ENCODE measurements at regions not wholly inside any gene's neighbourhood (a gene's known extent, or its start where the extent isn't known, plus 50 kb on each side); places are given as distances from the start of the nearest gene placed in this dataset.

DNA sequence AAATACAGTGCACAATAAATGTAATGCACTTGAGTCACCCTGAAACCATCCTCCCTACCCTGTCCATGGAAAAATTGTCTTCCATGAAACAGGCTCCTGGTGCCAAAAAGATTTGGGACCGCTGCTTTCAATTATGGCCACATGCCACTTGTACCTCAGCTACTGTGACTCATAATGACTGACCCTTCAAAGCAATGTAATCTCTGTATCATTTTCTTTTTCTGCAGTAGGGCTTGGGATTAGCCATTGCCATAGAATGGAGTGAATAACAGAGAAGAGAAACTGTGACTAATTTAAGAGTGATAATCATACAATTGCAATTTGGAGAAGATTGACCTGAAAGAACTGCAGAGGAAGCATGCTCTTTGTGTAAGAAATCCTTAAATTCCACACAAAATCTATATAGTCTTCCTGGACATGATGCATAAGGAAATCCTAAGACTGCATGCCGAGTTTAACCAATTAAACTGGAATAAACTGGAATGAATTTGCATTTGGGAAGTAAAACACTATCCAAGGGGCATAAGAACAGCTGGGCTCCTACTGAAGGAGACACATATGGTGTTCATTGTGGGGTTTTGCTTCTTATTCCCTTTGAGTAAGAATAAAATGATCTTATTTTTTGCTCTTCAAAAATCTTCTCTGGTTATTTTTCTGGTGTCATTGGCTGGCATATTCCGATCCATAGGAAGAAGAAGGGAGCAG is 59.5 kb upstream of the SLC7A1 start:
- no peak for DNase-seq (ENCODE audit: low read depth)

DNA sequence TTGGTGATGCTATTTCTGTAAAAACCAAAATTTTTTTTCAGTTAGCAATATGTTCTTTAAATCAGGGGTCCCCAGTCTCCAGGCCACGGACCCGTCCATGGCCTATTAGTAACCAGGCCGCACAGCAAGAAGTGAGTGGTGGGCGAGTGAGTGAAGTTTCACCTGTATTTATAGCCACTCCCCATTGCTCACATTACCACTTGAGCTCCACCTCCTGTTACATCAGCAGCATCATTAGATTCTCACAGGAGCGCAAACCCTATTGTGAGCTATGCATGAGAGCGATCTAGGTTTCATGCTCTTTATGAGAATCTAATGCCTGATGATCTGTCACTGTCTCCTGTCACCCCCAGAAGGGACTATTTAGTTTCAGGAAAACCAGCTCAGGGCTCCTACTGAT is 58.9 kb upstream of the SLC7A1 start:
- DNase-seq (ENCODE audit: low read depth), result no peak

- DNase-seq (ENCODE audit: low read depth), result no peak
Measured at GRCh38 chr13:29648760-29649159, 53.3 kb upstream of the SLC7A1 start.

Measured in Daoy (cell line).